ENCODE measurements at regions not wholly inside any gene's neighbourhood (a gene's known extent, or its start where the extent isn't known, plus 50 kb on each side); places are given as distances from the start of the nearest gene placed in this dataset.

- TF ChIP-seq RAD21 (conservative IDR thresholded peaks at IDR 0.05 in 1 of 2, IDR thresholded peaks at IDR 0.05 in 1 of 2) (no peak), SMC3 (IDR thresholded peaks at IDR 0.05) (no peak)
These were observed 343.4 kb upstream of the KITLG start for GRCh38 chr12:88923631-88924030.
